ENCODE measurements at regions not wholly inside any gene's neighbourhood (a gene's known extent, or its start where the extent isn't known, plus 50 kb on each side); places are given as distances from the start of the nearest gene placed in this dataset.
"Not testable (repeated sequence)": the region's sequence is repeated elsewhere in the genome, so short reads cannot be mapped to it uniquely, and the experiment has no call there.

- no peak for DNase-seq
Observed at GRCh38 chr14:22384974-22385526, 204.0 kb downstream of the DAD1 start.

GRCh38 chr14:22384167-22384549 lies 204.9 kb downstream of the DAD1 start:
- DNase-seq = no peak

GRCh38 chr14:22383515-22384166 lies 205.4 kb downstream of the DAD1 start:
- no peak for DNase-seq

- DNase-seq = no peak
Observed at GRCh38 chr14:22382955-22383354, 206.1 kb downstream of the DAD1 start.

GRCh38 chr14:22382395-22382794 lies 206.6 kb downstream of the DAD1 start:
- no peak for DNase-seq

- DNase-seq = no peak
Observed at GRCh38 chr14:22381766-22382165, 207.3 kb downstream of the DAD1 start.

GRCh38 chr14:22381408-22381760 lies 207.6 kb downstream of the DAD1 start:
- no peak for DNase-seq

- no peak for DNase-seq
Observed at GRCh38 chr14:22380571-22381407, 208.2 kb downstream of the DAD1 start.

- DNase-seq = no peak
Observed at GRCh38 chr14:22379727-22380126, 209.3 kb downstream of the DAD1 start.

GRCh38 chr14:22378181-22378580 lies 210.8 kb downstream of the DAD1 start:
- DNase-seq = no peak

GRCh38 chr14:22375321-22375930 lies 213.6 kb downstream of the DAD1 start:
- no peak for DNase-seq

- no peak for DNase-seq
Observed at GRCh38 chr14:22370084-22370847, 218.8 kb downstream of the DAD1 start.

- DNase-seq = no peak
Observed at GRCh38 chr14:22358726-22359125, 230.3 kb downstream of the DAD1 start.

- DNase-seq = not testable (repeated sequence)
Observed at GRCh38 chr14:22349281-22349680, 239.7 kb downstream of the DAD1 start.

- no peak for DNase-seq
Observed at GRCh38 chr14:22344673-22345072, 244.4 kb downstream of the DAD1 start.

GRCh38 chr14:22344209-22344608 lies 244.8 kb downstream of the DAD1 start:
- not testable (repeated sequence) for DNase-seq

- DNase-seq = no peak
Observed at GRCh38 chr14:22341049-22341448, 248.0 kb downstream of the DAD1 start.

- DNase-seq = no peak
Observed at GRCh38 chr14:22338917-22339715, 249.9 kb downstream of the DAD1 start.

- no peak for DNase-seq
Observed at GRCh38 chr14:22338381-22338780, 250.6 kb downstream of the DAD1 start.

- DNase-seq = no peak
Observed at GRCh38 chr14:22337938-22338337, 251.1 kb downstream of the DAD1 start.

- DNase-seq = no peak
Observed at GRCh38 chr14:22337521-22337920, 251.5 kb downstream of the DAD1 start.

GRCh38 chr14:22336031-22336430 lies 253.0 kb downstream of the DAD1 start:
- no peak for DNase-seq

All from right kidney (tissue), 1 donor.